G401 (cell line): ENCODE measurements at regions not wholly inside any gene's neighbourhood (a gene's known extent, or its start where the extent isn't known, plus 50 kb on each side); places are given as distances from the start of the nearest gene placed in this dataset.
A peak's percentile ranks its signal among the peaks of the same experiment; 100 is the strongest.

ENCODE experiments used
- DNase-seq: peaks from one replicate; pipeline ENCODE4 v3.0.0-alpha.2; 2015; ENCODE audit warnings: low spot score
- in situ Hi-C: cut with HindIII; loops from 2 replicates; pipeline ENCODE4 v1.10.0; 2016; ENCODE audit warnings: low sequenced_read_pairs, mixed read lengths

DNA sequence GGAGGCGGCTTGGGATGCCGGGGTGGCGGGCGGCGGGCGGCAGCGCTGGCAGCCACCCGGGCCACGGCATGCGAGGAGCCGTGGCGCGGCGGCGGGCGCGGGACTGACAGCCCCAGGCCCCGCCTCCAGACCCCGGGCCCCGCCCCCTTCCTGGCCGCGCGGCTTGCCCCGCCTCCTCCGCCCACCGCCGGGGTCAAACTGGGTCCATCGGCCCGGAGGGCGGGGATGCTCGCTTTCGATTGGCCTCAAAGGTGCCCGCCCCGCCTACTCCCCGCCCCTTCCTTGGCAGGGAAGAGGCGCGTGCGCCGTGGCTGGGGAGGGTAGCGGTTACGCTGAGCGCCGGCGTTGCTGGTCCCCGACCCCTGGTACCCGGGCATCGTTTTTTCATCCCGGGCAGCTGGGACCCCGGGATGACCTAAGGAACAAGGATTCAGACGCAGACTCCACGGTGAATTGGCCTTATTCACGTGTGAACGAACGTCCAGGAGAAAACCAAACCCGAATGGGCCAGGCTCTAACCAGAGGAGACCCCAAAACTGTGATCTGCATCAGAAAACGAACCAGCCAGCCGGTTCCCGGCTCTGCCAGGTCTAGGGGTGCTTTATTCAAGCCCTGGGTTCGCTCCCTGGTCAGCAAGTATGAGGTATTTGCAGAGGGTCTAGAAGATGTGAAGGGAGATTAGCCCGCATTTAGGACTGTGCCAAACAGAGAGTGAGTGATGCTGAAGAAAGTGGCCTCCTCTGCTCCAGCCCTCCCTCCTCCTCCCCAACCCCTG is 117.2 kb upstream of the GUCA2B start:
- peak; percentile 93 for DNase-seq
- in situ Hi-C loops = no loop called here

DNA sequence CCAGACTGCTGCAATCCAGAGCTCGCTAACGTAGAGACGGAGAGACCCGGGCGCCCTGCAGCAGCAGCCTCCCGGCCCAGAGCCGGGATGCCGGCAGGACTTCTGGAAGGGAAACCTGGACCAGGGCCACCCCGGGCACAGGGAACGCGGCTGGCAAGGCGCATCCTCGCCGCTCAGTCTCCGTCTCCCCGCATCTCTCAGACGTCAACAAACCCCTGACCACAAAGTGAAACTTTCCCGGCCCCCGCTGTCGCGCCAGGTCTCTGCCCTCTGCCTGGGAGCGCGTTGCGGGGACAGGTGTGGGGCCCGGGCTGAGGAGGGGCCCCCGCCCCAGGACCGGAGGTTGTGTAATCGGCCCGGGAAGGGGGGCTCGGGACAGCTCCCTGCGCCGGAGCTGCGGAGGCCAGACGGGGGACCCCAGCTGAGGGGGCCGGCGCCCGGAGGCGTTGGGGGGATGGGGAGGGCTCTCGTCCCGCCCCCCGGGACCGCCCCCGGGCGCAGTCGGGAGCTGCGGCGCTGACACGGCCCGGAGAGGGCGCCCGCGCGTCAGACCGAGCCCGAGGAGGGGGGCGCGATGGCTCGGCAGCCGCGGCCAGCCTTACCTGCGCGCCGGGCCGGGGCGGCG is 116.6 kb upstream of the HIVEP3 start:
- in situ Hi-C loops = no loop called here
- DNase-seq = peak; percentile 73

DNA sequence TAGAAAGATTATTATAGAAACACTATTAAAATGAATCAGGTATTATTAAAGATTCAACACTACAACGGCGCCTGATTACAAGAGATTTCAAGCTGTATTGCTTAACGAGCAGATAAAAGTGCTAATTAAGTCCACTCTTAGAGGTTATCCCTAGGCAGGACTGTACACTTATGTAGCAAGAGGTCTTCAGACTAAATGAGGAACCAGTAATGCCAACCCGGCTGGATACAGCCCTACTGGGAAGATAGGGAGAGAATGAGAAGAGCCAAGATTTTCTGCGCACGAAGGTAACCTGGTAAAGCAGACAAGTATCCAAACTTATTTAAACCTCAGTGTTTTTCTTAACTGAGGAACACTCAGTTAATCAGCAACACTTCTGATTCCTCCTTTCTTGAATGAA is 115.7 kb upstream of the HIVEP3 start:
- in situ Hi-C loops = no loop called here
- peak; percentile 37 for DNase-seq

DNA sequence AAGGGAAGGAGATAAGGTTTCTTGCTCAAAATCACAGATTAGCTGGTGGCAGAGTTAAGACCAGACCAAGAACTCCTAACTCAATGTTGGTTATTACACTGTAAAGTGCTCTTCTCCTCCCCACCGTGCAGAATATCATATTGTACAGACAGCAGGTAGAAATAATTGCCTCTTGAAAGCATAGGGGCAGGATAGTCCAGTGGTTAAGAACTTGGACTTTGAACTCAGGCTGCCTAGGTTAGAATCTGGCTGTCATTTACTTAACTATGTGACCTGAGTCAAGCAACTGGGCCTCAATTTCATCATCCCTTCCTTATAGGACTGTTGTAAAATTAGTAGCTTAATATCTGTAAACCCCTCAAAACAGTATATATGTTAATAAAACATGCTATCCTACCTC is 114.9 kb upstream of the HIVEP3 start:
- DNase-seq = no peak
- in situ Hi-C loops = no loop called here

DNA sequence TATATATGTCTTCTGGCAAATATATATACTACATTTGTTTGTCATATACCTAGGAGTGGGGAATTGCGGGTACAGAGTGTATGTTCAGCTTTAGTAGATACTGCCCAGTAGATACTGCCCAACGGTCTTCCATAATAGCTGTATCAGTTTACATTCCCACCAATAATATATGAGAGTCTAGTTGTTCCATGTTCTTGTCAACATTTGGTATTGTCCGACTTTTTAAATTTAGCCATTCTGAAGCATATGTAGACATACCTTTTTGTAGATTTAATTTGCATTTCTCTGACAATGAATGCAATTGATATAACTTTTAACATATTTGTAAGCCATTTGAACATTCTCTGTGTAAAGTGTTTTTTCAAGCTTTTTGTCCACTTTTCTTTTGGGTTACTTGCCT is 99.0 kb upstream of the HIVEP3 start:
- in situ Hi-C loops = no loop called here
- DNase-seq = no peak

DNA sequence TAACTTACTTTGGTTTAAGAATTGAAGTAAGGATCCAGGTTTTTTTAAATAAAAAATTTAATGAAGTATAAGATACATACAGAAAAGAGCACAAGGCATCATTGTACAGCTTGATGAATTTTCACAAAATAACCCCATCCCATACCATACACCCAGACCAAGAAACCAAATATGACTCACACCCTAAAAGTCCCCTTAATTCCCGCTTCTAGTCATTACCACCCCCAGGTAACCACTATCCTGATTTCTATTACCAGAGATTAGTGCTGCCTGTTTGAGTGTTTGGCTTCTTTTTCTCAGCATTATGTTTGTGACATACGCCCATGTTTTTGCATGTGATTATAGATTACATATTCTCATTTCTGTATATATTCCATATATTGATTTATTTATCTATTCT is 98.5 kb upstream of the HIVEP3 start:
- DNase-seq = no peak
- in situ Hi-C loops = no loop called here

DNA sequence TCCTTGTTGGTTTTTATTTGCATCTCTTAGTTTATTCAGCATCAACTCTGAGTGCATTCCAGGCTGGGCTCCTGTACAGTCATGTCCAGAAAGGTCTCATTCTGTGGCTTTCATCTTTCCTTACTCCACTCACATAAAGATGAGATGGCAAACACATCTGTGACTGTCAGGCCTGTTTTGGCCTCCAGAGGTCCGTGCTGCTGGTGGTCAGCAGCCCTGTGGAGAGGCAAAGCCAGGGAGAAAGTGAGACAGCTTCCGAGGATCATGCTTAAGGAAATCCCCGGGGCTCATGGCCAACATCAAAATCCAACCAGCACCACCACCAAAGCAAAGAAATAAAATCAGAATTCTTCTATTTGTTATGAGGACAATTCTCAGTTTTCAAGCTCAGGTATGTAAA is 96.1 kb upstream of the HIVEP3 start:
- DNase-seq = no peak
- in situ Hi-C loops = no loop called here

DNA sequence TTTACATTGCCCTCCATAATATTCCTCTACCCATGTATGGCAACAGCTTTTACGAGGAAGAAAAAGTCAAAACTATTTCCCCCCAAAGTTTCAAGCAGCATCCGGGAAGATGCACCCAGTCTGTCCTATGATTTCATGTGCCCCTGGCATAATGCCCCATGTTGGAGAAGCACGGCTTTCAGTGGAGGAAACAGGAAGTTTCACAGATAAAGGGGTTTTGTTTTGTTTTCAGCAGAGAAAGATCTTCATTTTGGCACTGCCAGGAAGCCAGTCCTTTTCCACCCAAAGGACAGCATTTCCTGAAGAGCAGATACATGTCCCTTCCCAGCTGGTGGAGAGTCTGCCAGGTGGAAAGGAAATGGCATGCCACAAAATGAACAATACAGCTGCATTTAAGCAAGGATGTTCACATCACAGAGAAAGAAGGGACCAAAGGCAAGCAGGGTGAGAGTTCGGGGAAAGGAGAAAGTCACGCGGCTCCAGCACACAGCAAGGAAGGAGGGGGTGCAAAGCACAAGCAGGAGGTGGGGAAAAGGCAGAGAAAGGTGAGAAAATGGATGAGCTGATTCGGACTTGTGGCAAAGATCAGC is 95.3 kb upstream of the HIVEP3 start:
- in situ Hi-C loops = no loop called here

DNA sequence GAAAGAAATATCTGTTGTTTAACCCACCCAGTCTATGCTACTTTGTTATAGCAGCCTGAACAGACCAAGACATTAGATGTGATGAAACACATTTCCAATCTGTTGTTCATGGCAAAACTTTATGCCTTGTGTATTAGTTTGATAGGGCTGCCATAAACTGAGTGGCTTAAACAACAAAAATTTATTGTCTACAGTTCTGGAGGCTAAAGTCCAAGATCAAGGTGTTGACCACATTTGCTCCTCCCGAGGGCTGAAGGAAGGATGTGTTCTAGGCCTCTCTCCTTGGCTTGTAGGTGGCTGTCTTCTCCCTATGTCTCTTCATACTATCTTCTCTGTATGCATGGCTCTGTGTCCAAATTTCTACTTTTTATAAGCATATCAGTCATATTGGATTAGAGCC is 94.1 kb upstream of the HIVEP3 start:
- in situ Hi-C loops = no loop called here
- DNase-seq = no peak

More for the DNA sequence above, 95.3 kb upstream of the HIVEP3 start:
- DNase-seq = no peak

DNA sequence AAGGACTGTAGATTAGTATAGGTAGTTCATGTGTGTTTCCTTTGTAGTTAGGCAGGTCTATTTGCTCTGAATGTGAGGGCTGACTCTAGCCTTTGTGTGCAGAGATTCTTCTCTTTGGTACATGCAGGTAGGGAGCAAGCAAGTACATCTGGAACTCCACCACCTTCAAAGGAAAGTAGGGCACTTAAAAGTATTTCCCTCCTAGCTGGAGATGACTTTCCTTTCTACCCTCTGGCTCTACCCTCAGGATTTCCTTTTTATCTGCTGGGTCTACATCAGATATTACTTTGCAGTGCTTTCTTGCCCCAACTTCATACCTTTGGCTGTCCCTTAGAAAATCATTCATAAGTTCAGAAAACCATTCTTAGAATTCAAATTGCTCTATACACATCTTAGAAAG is 91.7 kb upstream of the HIVEP3 start:
- no peak for DNase-seq
- in situ Hi-C loops = no loop called here

DNA sequence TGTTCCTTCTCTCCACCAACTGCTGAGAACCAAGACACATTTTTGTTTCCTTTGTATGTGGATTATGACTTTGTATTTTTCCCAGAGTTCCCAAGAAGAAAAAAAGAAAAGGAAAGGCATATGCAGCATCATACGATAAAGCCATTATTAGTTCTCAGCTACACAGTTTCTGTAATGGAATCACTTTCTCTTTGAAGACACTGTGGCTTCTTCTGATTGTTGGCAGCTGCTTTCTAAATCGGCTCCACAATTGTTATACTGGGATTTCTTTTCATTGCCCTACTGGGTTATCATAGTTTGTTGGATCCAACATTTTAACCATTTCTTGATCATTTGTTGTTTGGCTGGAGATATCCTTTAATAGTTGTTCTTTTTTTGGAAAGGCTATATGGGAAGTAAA is 89.5 kb upstream of the HIVEP3 start:
- no peak for DNase-seq
- in situ Hi-C loops = no loop called here

DNA sequence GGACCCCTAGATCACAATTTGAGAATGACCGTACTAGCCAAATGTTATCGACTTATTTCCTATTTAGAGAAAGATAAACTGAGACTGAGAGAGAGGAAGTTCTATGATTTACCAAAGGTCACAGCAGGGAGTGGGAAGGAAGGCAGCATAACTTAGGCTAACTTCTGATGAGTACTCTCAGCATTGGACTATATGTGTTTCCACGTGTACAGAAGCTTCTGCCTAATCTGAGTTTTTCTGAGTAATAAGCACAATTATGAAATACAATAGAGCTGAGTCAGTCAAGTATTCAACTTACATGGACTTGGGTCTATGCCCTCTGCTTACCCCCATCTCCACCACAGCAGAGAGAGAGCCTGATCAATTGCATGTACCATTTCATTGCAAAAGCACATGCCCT is 88.1 kb upstream of the HIVEP3 start:
- in situ Hi-C loops = no loop called here
- DNase-seq = no peak

DNA sequence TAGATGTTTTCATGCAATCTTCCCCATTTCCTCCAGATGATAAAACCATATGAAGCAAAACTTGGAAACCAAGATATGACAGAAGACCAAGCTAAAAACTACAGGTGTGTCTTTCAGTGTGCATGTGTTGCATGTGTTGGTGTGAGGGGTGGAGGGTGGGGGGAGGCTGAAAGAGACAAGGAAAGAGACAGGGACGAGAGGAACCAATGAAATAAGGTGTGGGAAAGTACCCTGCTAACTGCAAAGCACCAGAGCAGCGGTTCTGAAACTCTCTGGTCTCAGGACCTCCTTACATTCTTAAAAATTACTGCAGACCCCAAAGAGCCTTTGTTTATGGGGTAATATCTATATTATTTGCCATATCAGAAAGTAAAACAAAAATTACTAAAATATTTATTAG is 87.4 kb upstream of the HIVEP3 start:
- in situ Hi-C loops = no loop called here

DNA sequence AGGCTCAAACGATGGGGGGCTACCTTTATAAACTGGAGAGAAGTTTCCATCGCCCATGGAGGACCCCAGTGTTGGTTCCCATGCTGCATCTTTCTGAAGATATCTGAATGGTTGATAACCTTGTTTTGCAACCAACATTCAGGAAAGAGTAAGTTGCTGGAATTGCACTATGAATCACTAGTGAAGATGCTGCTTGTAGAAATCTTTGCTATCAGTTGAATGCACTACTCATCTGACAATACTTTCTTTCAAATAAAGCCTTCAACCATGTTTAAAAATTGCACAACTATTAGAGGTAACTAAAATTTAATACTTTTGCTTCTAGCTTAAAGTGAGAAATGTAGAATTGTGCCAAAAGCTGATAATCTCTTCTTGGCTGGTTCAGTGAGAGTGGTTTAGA is 86.8 kb upstream of the HIVEP3 start:
- no peak for DNase-seq
- in situ Hi-C loops = no loop called here

More for the DNA sequence above, 87.4 kb upstream of the HIVEP3 start:
- no peak for DNase-seq

DNA sequence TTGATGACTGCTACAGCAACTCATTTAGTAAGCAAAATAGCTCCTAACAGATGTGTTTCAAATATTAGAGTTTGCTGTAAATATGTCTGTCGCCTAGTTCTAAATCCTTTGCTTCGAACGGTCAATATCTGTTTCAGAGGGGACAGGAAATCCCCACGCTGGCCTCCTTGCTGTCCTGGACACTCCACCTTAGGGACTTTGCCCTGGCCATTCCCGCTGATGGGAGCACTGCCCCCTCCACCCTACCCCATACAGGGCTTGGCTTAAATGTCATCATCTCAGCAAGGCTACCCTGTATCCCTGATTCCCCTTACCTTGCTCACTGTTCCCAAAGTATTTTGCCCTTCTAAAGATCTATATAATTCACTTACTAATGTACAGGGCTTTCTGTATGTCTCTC is 86.1 kb upstream of the HIVEP3 start:
- DNase-seq = no peak
- in situ Hi-C loops = no loop called here

DNA sequence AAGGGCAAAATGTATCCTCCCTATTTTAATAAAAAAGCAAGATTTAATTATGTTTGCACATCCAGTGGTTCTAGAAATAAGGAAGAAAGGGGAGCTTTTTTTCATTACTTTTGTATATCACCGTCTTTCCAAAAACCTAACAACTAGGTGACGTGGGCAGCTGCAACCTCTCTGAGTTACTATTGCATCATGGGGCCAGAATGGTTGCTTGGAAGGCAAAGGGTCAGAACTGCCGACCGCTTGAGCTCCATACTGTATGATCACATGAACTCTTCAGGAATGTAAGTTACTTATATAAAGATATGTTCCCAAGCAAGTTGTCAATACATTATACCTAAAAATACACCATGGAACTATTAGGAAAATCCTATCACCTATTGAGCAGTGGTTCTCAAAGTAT is 85.6 kb upstream of the HIVEP3 start:
- in situ Hi-C loops = no loop called here
- DNase-seq = no peak

DNA sequence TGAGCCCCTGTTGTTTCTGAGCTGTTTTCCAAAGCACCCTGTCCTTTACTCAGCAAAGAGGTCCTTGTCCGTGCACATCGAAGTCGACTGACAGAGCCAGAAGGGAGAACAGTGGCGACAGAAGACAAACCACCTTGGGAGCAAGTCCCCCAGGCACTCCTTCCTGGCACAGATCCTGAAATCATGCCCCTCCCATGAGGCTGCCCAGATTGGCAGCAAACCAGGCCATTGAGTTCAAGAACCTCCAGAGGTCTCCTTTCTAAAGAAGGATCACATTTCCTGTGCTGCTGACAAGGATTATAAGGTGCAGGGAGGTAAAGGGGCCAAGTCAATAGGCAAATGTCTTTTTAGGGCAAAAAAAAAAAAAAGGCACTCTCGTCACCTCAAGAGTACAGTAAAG is 84.7 kb upstream of the HIVEP3 start:
- in situ Hi-C loops = no loop called here
- peak; percentile 13 for DNase-seq

DNA sequence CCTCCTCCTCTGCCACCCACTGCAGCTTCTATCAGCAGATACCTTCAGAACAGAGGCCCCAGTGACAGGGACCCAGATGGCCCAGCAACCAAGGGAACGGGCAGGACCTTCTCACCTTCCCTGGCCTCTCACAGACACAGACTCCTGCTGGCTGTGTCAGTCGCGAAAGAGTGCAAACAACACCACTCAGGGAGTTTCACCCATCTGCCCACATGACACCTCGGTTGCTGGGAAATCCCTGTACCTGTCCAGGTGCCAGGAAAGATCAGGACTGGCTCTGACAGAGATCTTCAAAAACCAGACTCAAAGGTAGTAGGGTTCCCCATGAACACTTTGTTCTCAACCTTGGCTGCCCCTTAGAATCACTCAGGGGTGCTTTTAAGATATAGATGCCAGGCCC is 83.5 kb upstream of the HIVEP3 start:
- in situ Hi-C loops = no loop called here
- peak; percentile 35 for DNase-seq

DNA sequence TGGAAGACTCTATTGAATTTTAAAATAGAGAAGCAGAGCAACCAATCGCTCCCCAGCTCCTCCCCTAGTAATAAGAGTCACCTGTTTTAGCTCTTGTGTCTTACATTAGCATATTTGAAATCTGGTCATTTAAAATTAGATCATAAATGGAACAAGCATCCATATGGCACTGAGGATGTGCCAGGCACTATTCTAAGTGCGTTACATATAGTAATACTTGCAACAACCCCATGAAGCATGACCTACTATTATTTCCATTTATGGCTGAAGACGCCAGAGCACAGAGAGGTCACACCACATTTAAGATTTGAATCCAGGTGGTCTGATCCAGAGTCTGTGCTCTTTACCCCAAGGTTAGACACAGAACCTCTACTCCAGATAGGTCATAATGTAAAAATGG is 82.0 kb upstream of the HIVEP3 start:
- in situ Hi-C loops = no loop called here
- peak; percentile 62 for DNase-seq

DNA sequence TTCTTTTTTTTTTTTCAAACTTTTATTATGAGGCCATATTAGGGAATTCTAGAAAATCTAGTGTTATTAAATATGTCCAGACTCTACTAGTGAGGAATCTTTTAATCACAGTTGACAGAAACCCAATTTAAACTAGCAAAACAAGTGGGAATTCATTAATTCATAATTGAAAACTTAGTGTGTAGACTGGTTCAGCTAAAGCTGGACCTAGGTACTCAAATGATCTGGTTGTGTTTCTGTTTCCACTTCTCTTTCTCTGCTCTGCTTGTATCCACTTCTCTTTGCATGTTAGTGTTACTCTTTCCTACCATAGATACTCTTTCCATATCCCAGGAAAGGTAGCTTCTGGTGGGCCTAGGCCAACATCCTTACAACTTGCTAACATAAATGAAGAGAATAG is 81.2 kb upstream of the HIVEP3 start:
- no peak for DNase-seq
- in situ Hi-C loops = no loop called here

DNA sequence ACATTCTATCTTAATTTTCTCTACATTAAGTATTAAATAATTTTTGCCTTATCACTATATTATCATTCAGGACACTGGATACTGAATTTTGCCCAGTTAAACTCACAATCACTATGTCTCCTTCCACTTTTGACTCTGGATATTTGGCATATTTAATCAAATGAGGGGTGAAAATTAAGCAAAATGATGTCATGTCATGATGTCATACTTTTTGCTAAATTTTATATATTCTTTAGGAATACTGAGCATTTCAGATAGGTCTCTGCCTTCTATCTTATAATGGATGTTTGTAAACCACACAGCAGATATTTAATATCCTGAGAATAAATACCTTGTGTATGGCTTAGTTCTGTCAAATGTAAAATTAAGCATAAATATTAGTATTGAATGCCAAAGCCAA is 79.5 kb upstream of the HIVEP3 start:
- no peak for DNase-seq
- in situ Hi-C loops = no loop called here
